Stimulated activated CD4-positive, alpha-beta T cell treated with anti-CD3 and anti-CD28 coated beads, Interleukin-1b, Interleukin-23, amount 100 ng/mL, for 1 hour (primary cell): ENCODE measurements at regions not wholly inside any gene's neighbourhood (a gene's known extent, or its start where the extent isn't known, plus 50 kb on each side); places are given as distances from the start of the nearest gene placed in this dataset.

ENCODE experiments used
- DNase-seq, 2 donors: peaks; one replicate each; pipeline ENCODE4 v3.0.0-alpha.2; 2020; ENCODE audit warnings: low read depth in 2 of 2

DNA sequence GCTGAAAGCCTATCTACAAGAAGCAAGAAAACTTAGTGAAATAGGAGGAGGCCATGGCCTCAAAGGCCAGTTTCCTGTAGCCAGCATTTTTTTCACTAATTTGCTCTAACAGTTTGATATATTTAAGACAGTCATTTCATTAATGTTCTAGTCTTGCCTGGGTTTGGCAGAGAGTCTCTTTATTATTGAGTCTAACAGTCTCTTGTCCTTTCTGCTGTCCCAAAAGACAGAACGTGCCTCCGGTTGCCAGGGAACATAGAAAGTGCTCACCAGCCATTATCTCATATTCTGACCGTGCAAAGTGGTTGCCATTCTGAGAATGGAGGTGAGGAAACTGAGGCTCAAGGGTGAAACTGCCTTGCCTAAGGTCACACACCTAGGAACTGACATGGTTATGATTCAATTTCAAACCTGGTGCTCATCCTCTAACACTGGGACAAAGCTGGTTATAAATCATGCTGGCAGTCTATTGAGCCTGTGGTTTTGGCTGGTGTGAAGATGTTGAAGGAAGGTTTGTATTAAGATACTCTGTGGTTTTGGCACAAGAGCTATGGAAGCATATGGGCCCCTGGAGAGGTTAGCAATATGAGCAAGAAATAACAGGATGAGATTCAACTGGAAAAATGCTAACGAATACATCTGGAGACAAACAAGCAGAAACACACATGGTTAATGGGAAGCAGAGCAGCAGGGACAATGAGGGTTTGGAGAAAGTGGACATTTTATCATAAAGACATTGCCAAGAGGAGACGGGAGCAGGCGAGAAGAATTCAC, 903.3 kb upstream of the KLHL29 start:
- no peak for DNase-seq

DNA sequence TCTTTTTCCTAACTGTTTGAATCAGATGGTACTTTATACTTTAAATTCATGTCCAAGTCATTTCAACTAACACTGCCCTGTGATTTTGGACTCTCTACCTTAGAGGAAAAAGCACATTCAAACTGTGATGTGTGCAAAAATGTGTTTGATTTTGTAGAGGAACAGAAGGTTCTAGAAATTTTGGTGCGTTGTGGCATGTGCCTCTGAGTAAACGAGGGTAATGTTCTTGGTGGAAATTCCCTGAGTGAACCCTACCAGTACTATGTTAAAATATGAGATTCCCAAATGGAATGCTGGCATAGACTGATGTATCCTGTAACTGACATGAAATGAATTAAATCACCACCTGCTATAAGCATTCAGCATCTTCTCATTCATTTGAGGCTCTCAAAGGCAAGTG, 901.9 kb upstream of the KLHL29 start:
- DNase-seq: no peak

DNA sequence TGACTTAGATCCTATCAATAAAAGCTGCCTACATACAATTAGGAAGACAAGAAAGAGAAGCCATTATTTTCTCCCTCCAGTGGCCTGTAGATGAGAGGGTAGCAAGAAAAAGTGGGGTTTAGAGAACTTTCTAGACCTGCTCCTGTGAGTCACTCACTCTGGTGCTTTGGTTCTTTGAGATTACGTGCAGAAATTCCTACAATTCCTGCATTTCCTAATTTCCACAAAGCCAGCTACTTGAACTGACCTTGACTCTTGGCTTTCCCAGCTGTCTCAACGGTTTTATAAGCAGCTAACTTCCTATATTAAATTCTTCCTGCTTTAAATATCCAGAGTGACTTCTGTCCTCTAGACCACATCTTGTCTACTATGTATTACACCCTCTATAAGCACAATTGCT, 899.5 kb upstream of the KLHL29 start:
- DNase-seq: no peak

DNA sequence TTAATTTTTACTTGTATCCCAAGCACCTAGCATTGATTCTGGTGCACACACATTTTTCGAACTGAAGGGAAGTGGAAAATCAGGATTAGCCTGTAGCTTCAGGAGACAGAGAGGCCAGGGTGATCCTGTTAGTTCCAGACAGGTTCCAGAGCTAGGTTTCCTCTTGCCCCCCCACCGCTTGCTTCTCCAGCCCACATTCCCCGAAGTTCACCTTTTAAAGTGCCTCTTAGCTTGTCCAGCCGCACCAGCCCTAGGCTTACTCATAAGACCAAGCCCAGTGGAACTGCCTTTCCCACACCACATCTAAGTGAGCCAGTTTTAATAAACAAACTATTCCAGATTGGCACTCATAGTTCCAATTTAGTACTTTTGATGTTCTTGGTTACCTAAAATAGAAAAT, 898.6 kb upstream of the KLHL29 start:
- no peak for DNase-seq

DNA sequence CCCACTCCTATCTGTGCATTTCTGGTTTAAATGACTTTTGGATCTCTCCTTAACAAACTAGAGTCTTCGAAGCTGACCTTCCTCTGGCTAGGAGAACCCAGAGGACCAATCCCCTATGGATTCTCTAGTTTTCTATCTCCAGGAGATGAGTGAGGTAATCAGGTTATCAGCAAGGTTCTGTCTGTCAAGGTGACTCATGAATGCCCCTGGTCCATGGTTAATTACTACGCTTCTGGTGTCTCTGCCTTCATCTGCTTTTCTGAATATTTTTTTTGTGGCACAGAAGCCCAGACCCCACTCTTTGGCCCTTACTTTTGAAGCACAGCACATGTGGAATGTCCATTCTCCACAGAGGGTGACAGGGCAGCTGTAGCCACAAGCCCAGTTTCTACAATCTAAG, 897.9 kb upstream of the KLHL29 start:
- DNase-seq: no peak

DNA sequence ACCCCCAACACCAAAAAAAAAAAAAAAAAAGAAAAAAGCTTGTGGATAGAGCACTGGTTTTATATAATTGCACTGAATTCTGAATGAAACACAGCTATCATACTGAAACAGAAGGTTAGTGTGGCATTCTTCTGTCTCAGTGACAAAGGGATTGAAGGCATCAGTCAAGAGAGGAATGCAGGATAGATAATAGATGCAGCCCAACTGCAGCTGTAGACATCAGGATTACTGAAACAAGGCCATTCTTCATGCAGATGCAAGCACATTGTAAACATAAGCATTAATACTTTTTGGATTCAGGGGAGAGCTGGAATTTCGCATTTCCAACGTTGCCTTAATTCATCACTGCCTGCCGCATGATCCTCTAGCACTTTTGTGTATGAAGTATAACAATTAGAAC, 897.4 kb upstream of the KLHL29 start:
- DNase-seq: no peak

DNA sequence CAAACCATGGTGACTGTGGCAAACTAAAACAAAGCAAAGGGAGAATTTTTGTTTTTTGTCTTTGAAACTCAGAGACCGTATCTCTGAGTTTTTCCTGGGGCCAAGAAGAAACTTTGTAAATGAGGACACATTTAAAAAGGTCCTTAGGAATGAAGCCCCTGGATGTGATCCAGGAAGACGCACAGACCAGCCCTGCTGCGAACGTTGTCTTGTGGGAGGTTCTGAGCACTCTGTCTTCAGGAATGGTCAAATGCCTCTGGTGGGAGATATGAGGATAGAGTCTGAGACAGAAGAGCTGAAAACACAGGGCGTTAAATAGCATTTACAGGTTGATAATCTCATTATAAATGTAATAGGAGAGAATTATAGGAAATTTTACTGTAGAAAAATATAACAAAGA, 893.5 kb upstream of the KLHL29 start:
- no peak for DNase-seq

DNA sequence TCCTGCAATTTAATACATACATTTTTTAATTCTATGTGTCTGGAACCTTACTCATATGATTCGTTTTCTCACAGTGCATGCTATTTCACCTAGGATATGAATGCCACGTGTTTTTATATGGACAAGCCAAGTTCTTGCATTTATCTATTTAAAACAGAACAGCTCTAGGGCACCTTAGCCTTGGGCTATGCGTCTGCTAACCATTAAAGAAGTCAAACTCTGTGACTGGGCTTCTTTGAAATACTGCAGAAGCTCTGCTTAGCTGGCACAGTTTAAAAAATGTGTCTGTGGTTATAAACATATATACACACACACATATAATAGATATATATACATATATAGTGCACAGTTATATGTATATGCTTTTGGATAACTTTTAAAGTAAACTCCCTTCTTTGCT, 890.8 kb upstream of the KLHL29 start:
- DNase-seq: no peak

DNA sequence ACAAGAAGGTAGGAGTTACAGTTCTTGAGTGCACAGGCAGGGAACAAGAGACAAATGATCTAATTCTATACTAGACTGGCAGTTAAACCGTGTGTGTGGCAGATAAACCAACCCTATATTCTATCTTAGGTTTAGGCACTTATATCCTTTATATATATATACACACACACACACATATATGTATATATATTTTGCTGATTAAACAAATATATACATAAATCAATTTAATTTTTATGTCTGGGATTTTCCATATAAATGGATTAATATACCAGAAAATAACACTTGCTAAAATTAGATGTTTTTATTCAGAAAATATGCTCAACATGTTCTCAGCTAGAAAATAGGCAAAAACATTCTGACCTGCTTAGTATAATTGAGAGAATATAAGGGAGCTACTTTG, 887.9 kb upstream of the KLHL29 start:
- DNase-seq: no peak

DNA sequence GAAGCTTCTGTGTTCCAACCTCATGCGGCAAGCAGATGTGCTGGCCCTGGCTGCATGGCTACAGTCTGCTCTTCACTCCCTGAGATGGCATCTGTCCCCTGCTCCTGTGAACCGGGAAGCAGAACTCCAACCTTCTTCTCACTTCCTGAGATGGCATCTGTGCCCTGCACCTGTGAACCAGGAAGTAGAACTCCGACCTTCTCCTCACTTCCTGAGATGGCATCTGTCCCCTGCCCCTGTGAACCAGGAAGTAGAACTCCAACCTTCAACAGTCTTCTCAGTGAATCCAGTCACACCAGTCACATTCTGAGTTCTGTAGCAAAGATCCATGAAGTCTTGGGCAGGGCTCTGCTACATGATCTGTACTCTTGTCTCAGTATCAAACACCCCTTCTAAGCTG, 887.2 kb upstream of the KLHL29 start:
- DNase-seq: no peak

DNA sequence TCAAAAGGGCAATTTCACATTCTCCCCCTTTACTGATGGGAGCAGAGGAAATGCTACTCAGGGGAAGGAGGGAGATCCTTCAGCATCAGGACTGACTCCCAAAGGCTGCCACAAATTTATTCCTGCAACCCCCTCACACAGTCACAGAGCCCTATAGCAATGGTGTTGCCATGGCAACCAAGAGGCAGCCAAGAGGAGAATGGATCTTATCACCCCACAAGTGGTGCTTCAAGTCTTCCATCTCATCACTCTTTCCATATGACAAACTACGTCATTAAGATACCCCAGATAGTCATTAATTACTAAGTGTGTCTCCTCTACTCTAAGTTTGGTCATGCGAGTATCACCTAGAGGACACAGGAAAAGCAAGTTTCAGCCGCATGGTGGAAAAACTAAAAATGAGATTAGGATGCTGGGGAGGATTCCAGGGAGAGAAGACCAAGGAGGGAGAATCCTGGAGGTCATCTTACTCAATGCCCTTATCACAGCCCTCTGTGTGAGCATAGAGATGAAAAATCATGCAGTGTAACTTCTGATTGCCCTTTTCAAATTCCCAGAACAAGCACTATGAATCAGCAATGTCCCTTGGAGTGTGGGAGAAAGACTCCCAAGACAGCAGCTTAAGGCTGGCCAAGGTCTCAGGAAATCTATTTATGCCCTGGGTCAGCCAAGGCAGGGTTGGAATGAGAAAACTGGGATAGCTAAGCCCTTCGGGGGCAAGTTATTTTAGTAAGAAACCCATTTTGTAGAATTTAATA, 885.7 kb upstream of the KLHL29 start:
- DNase-seq: no peak

DNA sequence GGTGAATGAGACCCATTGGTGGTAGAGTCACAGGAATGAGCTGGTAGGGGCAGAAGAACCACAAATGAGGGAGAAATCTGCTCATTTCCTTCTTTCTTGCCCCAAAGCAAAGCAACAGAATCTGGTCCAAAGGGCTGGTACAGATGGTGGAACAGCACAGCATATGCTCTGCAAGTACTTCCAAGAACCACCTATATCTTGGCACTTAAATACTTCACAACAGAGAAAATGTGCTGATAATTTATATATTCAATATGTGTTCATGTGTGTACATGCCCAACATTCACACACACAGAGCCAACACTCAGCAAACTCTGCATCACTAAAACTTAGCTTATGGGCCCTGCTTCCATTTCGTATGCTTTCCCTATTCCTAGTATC, 884.4 kb upstream of the KLHL29 start:
- no peak for DNase-seq

DNA sequence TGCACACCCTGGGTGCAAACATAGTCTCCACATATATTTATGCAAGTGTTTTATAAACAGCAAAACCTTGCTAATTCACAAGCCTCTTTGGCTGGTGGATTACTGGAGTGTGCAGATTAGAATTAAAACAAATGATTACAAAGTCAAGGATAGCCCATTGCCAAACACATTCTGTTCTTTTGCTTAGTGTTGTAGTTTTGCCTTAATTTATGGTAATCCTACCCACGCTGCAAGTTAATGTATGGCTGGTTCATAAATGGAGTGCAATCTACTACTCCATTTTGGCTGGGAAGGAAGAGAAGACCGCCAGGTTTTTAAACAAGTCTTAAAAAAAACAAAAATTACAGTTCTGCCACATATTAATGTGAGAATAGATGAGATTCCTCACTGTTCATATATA, 883.1 kb upstream of the KLHL29 start:
- DNase-seq: no peak

DNA sequence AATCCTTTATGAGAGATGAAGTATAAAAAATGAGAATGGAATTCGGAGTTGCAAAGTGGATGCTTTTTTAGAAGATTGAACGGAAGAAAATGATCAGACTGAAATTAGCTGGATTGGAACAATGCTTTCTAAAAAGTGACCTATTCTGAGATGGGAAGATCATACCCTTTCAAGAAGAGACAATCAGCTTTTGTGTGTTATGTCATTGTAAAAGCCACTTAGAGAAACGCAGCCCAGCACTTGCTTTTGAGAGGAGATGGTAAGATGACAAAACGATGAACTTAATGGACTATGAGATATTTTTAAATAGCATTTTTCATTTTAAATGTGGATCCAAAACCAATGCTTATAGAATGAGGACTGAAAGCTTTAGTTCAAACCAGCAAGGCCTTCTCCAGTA, 871.4 kb upstream of the KLHL29 start:
- DNase-seq: no peak

DNA sequence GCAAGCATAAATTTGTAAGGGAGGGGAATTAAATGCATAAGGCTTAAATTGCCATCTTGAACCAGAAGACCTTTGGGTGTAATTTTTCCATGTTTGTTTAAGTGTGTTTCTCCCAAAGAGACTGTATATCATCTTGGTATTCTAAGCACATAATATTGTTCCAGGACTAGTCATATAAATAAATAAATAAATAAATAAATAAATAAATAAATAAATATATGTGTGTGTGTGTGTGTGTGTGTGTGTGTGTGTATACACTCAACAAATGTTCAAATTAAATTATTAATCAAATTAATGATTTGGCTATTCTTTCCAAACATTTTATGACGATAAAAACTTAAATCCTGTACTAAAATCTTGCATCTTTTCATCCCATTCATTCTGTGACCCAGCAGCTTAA, 867.8 kb upstream of the KLHL29 start:
- no peak for DNase-seq

DNA sequence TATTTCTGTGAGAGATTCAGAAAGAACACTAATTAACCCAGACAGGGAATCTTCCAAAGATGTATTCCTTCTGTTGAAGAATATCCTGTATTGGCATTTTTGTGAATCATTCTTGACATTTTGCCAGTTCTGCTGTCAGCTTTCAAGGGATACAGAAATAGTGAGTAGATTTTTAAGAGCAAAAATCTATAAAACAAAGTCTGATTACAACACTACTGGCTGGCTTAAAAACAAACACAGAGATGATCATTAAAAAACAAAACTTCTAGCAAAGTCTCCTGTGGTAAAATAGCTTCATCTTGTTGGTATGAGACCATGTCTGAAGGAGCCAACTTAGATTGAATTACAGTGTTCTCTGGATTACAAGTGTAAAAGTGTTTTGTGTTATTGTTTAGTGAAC, 866.3 kb upstream of the KLHL29 start:
- no peak for DNase-seq

DNA sequence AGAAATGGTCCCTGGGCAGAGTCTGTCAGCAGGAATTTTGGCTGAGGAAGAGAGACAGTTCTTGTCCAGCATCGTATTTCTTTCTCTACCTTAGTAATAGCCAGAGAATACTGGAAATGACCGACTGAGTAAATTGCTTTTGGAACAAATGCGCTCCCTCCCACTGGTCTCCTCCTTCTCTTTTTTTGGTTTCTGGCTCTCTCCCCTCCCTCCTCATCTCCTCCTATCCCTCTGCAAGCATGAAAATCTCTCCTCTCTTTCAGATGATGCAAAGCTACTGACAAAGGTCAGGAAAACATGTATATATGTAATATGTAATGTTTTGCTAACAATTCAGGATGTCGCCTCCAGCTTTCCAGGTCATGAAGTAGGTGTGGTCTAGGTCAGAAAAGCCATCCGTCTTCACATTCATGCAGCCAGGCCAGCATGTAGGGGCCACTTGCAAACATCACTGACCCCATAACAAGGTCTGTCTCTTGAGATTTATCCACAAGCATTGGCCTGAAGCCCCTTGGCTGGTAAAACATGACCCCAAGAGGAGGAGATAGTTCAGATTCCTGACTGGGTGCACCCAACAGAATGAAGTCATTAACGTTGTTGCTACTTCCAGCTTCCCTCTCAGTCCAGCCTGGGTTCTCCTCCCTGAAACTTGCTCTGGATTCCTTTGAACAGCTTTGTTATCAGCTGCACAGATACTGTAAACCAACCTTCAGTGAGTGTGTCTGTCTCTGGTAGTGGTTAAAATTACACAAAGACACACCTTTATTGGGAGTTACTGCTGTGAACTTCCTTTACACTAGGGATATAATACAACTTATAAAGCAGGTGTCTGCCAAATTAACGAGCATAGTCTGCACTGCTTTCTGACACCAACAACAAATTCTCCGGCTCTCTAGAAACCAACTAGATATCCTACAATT, 864.4 kb upstream of the KLHL29 start:
- DNase-seq: no peak

DNA sequence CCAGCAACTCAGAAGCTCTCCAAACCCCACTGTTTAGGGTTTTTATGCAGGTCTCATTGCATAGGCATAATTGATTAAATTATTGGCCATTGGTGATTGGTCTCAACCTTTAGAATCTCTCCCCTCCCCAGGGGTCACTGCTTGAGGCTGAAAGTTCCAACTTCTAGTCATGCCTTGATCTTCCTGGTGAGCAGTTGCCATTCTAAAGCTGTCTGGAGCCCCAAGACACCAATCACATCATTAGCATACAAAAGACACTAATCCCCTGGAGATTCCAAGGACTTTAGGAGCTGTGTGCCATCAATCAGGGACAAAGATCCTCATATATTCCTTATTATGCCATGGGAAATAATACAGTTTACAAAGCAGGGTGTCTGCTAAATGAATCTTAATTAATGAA, 863.4 kb upstream of the KLHL29 start:
- no peak for DNase-seq

DNA sequence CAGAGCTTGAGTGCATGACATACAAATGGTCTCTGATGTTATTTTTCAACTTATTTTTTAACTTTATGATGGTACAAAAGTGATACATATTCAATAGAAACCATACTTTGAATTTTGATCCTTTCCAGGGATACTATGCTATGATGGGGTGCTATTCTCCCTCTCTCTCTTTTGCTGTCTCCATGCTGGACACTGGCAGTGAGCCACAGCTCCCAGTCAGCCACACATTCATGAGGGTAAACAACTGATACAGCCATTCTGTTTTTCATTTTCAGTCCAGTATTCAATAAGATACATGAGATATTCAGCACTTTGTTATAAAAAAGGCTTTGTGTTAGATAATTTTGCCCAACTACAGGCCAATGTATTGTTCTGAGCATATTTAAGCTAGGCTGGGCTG, 859.3 kb upstream of the KLHL29 start:
- DNase-seq: no peak

DNA sequence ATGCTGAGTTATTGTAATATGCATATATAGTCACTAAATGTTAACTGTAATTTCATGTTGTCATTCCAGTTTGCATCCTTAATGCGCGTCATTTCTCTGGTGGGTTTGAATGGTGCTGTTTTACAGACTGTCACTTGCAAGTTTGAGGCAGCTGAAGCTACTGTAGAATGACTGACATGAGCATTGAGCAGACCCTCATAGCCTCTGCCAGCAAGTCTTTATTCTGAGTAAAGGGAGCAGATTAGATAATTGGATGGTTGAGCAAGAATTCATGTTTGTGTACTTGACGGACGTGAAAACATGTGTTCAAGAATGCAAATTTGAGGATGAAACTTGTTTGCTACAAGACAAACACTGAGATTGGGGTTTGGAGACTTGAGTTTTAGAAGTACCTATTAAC, 854.8 kb upstream of the KLHL29 start:
- no peak for DNase-seq

DNA sequence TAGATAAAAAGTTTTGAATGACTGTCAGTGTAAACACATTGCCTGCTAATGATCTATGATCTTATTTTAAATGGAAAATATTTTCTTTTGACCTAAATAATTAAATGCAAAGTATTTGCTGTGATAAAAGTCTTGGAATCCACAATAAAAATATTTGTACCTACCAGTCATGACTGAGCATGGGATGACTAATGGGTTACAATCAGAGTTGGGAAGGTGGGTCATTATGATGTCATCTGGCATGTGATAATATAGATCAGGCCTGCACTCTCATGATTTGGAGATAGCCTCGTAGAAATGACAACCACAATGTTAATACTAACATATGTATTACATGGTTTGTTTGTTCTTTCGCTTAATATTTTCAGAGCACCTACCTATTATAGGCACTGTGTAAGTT, 848.8 kb upstream of the KLHL29 start:
- DNase-seq: no peak

DNA sequence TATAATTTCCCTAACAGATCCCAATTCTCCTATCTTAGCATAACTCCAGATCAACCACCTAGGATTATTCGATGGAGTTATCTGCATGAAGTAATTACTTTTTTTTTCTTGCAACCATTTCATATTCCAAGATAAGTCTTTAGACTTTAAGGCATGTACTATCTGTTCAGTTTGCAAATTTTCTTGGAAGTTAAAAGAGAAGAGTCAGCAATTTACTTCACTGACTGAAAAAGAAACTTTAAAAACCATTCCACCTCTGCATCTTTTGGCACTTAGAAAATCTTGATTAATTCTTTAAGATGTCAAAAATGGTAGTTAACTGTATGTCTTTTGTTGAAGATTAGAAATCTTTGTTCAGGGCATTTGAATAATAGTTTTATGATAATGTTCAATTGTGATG, 830.5 kb upstream of the KLHL29 start:
- DNase-seq: no peak

DNA sequence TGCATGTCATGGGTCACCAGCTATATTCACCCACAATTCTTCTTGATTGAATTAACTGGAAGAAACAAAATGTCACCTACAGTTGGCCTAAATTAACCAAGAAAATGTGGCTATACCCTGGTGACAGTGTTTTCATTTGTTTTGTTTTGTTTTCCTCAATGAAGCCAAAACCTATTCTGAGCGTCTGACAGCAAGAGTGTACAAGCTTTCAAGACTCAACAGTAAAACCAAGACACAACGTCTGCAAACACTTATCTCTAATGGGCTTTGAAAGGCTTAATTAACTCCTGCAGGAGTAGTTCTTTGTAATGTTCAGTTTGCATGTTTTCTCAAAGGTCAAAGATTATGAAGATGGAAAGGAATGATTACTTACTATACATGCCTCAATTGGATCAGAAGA, 827.6 kb upstream of the KLHL29 start:
- no peak for DNase-seq
